HG03571 (cell line): ENCODE measurements at regions not wholly inside any gene's neighbourhood (a gene's known extent, or its start where the extent isn't known, plus 50 kb on each side); places are given as distances from the start of the nearest gene placed in this dataset.
A peak's percentile ranks its signal among the peaks of the same experiment; 100 is the strongest.
"Not testable (repeated sequence)": the region's sequence is repeated elsewhere in the genome, so short reads cannot be mapped to it uniquely, and the experiment has no call there.

Experiments used
- ATAC-seq: cut with Tn5 transposase; IDR thresholded peaks from one replicate; pipeline ENCODE4 v1.9.1; 2021; ENCODE audit not compliant: unreplicated experiment

- ATAC-seq, result no peak
Measured at GRCh38 chr18:59980188-59980637, 80.4 kb downstream of the PMAIP1 start.

- ATAC-seq, result no peak
Measured at GRCh38 chr18:59971871-59972428, 72.2 kb downstream of the PMAIP1 start.

DNA sequence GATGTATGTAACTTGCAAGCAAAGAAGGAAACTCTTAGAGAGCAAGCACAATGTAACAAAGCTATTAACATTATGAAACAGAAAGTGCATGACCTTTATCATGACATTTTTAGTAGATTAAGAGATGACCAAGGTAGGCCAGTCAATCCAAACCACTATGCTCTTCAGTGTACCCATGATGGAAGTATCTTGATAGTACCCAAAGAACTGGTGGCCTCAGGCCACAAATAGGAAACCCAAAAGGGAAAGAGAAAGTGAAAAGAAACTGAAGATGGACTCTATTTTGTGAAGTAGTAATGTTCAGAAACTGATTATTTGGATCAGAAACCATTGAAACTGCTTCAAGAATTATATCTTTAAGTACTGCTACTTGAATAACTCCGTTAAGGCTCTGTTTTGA is 71.3 kb downstream of the PMAIP1 start:
- ATAC-seq, result peak; percentile 49

- ATAC-seq, result not testable (repeated sequence)
Measured at GRCh38 chr18:59969477-59970028, 69.8 kb downstream of the PMAIP1 start.

GRCh38 chr18:59968583-59968982 is 68.8 kb downstream of the PMAIP1 start:
- ATAC-seq, result no peak

- ATAC-seq, result no peak
Measured at GRCh38 chr18:59967878-59968277, 68.1 kb downstream of the PMAIP1 start.

- no peak for ATAC-seq
Measured at GRCh38 chr18:59966913-59967312, 67.1 kb downstream of the PMAIP1 start.

DNA sequence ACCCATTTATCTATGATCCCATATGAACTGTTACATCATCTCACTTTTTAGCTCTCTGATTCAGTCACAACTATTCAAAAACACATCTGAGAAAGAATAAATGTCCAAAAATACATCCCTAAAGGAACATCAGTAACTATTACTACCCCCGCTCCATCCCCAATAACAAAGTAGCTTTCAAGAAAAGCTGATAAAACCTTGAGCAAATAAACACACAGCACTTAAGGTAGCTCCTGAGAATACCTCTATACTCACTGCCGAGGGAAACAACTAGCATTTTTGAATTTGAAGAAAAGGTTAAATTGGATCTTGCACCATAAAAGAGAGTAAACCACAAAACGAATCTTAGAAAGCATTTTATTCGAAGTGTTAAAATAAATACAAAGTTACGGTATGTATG is 63.4 kb downstream of the PMAIP1 start:
- no peak for ATAC-seq

DNA sequence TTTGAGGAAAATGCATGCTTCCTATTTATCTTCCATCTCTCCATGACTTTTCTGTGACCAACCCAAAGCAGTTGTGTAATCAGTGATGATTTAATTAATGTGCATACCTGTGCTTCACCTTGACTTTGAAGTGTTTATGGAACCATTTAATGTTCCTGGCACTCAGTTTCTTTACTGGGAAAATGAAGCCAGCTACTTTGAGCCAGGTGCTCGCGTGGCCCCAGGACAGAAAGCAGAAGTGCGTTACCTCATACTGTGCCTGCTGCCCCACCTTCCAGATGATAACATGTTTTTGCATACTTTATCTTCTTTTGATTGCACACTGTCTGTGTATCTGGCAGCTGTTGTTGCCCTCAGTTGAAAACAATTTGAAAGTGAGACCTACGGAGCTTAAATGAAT is 61.3 kb downstream of the PMAIP1 start:
- ATAC-seq, result peak; percentile 76

DNA sequence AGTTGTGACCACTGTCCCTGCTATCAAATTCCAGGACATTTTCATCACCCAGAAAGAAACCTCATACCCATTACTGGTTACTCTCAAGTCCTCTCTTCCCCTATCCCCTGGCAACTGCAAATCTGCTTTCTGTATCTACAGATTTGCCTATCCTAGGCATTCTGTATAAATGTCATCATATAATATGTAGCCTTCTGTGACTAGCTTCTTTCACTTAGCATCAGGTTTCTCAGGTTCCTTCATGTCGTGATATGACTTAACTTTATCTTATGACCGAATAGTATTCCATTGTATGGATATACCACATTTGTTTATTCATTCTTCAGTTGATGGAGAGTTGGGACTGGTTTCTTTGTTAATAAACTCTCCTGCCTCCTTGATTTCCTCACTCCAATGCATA is 60.5 kb downstream of the PMAIP1 start:
- no peak for ATAC-seq

- ATAC-seq, result no peak
Measured at GRCh38 chr18:59959606-59960005, 59.8 kb downstream of the PMAIP1 start.

- no peak for ATAC-seq
Measured at GRCh38 chr18:59959073-59959472, 59.3 kb downstream of the PMAIP1 start.

- peak; percentile 28 for ATAC-seq
Measured at GRCh38 chr18:59957957-59958356, 58.2 kb downstream of the PMAIP1 start.

DNA sequence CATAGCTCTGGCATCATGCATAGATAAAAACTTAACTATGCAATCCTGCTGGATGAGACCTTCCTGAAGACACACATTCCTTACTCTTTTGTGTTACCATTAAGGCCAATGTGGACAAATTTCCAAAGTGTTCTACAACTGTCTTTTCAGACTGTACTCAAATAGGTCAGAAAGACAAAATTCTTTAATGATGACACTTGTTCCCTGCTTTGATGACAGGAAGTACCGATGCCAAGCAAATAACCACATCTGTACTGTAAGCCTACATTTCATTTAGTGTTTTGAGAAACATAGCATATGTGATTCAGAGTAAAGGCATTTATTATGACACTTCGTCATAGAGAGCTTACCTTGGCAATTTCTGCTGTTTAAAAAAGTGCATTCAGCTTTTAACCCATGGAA is 55.0 kb downstream of the PMAIP1 start:
- no peak for ATAC-seq

GRCh38 chr18:59954241-59954640 is 54.4 kb downstream of the PMAIP1 start:
- no peak for ATAC-seq
